Hepatocyte (in vitro differentiated cells): ENCODE measurements at regions not wholly inside any gene's neighbourhood (a gene's known extent, or its start where the extent isn't known, plus 50 kb on each side); places are given as distances from the start of the nearest gene placed in this dataset.

Experiments
- DNase-seq: peaks from one replicate; pipeline ENCODE4 v3.0.0-alpha.2; 2016; ENCODE audit warnings: low spot score
- H2AFZ ChIP-seq: fragments of 200-600 bp; sonication (generic); 2 replicates; pipeline ENCODE4 v1.6.0; 2016; ENCODE audit warnings: antibody characterized with exemption, mild to moderate bottlenecking
- H3K27ac ChIP-seq: fragments of 200-600 bp; sonication (generic); 2 replicates; pipeline ENCODE4 v1.5.1; 2016; ENCODE audit warnings: mild to moderate bottlenecking
- H3K27me3 ChIP-seq: fragments of 200-600 bp; sonication (generic); 2 replicates; pipeline ENCODE4 v1.6.1; 2016
- H3K36me3 ChIP-seq: fragments of 200-600 bp; sonication (generic); replicated peaks from 2 replicates; pipeline ENCODE4 v1.5.1; 2016; ENCODE audit warnings: low read depth; ENCODE audit not compliant: insufficient read depth
- H3K4me1 ChIP-seq: fragments of 200-600 bp; sonication (generic); 2 replicates; pipeline ENCODE4 v1.5.1; 2016; ENCODE audit warnings: mild to moderate bottlenecking, moderate library complexity; ENCODE audit not compliant: insufficient read depth
- H3K4me2 ChIP-seq: fragments of 200-600 bp; sonication (generic); 2 replicates; pipeline ENCODE4 v1.6.0; 2016
- H3K4me3 ChIP-seq: fragments of 200-600 bp; sonication (generic); 2 replicates; pipeline ENCODE4 v1.5.1; 2016; ENCODE audit warnings: mild to moderate bottlenecking
- H3K79me2 ChIP-seq: fragments of 200-600 bp; sonication (generic); 2 replicates; pipeline ENCODE4 v1.6.0; 2017; ENCODE audit warnings: mild to moderate bottlenecking
- H3K9me2 ChIP-seq: fragments of 200-600 bp; sonication (generic); replicated peaks from 2 replicates; pipeline ENCODE4 v1.6.0; 2017; ENCODE audit warnings: mild to moderate bottlenecking; ENCODE audit not compliant: insufficient read depth
- H3K9me3 ChIP-seq: fragments of 200-600 bp; sonication (generic); 2 replicates; pipeline ENCODE4 v1.5.1; 2016; ENCODE audit warnings: low read depth, mild to moderate bottlenecking
- H4K20me1 ChIP-seq: fragments of 200-600 bp; sonication (generic); 2 replicates; pipeline ENCODE4 v1.6.0; 2016; ENCODE audit warnings: mild to moderate bottlenecking; ENCODE audit not compliant: insufficient read depth, poor library complexity, severe bottlenecking
- CTCF ChIP-seq: fragments of 200-600 bp; sonication (generic); IDR thresholded peaks from 2 replicates; pipeline ENCODE4 v1.5.1; 2016; ENCODE audit warnings: antibody characterized with exemption, mild to moderate bottlenecking; ENCODE audit not compliant: poor library complexity
- EZH2 ChIP-seq: fragments of 200-600 bp; sonication (generic); IDR thresholded peaks from 2 replicates; pipeline ENCODE4 v1.6.1; 2016; ENCODE audit warnings: antibody characterized with exemption, mild to moderate bottlenecking, borderline replicate concordance
- EZH2phosphoT487 ChIP-seq: fragments of 200-600 bp; sonication (generic); IDR thresholded peaks from one replicate; pipeline ENCODE4 v1.6.1; 2018; ENCODE audit warnings: antibody characterized with exemption, mild to moderate bottlenecking, low read depth, moderate library complexity; ENCODE audit not compliant: unreplicated experiment, severe bottlenecking
- WGBS: methylation state at CpG from one replicate; pipeline ENCODE4 v1.1.6; 2016; ENCODE audit warnings: low lambda C conversion rate; ENCODE audit errors: missing lambda C conversion rate; 5-methylcytosine and 5-hydroxymethylcytosine counted together

- no peak overlapping the region for H3K4me3 ChIP-seq
- no peaks in the 10 kb centered on the region for H3K9me2 ChIP-seq
- TF ChIP-seq EZH2phosphoT487 = no peak
- TF ChIP-seq CTCF = no peak
- no peak for TF ChIP-seq EZH2
- H3K4me2 ChIP-seq = no peak overlapping the region
- no peak overlapping the region for H2AFZ ChIP-seq
- DNase-seq = no peak
- H3K9me3 ChIP-seq = no peaks in the 10 kb centered on the region
- no peaks in the 10 kb centered on the region for H3K36me3 ChIP-seq
- no peak overlapping the region for H3K27ac ChIP-seq
- H3K4me1 ChIP-seq = no peaks in the 10 kb centered on the region
- no peaks in the 10 kb centered on the region for H3K27me3 ChIP-seq
- H4K20me1 ChIP-seq = no peaks in the 10 kb centered on the region
- H3K79me2 ChIP-seq = no peaks in the 10 kb centered on the region
These were observed 411.1 kb upstream of the SPOCK3 start for GRCh38 chr4:167645358-167645757.

- no peak for DNase-seq
- Histone ChIP-seq H3K79me2 (no peaks in the 10 kb centered on the region), H3K27me3 (no peaks in the 10 kb centered on the region), H4K20me1 (no peaks in the 10 kb centered on the region), H3K4me1 (no peaks in the 10 kb centered on the region), H3K36me3 (no peaks in the 10 kb centered on the region), H3K27ac (no peak overlapping the region), H2AFZ (no peak overlapping the region), H3K4me2 (no peak overlapping the region), H3K9me2 (no peaks in the 10 kb centered on the region), H3K9me3 (no peaks in the 10 kb centered on the region), H3K4me3 (no peak overlapping the region)
- TF ChIP-seq EZH2phosphoT487 = no peak
- no peak for TF ChIP-seq CTCF
- TF ChIP-seq EZH2 = no peak
- 82% methylated on average over 4 of the region's 4 CpGs for WGBS
These were observed 418.0 kb upstream of the SPOCK3 start for GRCh38 chr4:167652267-167652666.

- H3K9me3 ChIP-seq = no peaks in the 10 kb centered on the region
- TF ChIP-seq EZH2phosphoT487 (no peak), CTCF (no peak), EZH2 (no peak)
- no peaks in the 10 kb centered on the region for H3K27me3 ChIP-seq
- no peaks in the 10 kb centered on the region for H3K79me2 ChIP-seq
- H2AFZ ChIP-seq = no peak overlapping the region
- H3K4me3 ChIP-seq = no peak overlapping the region
- no peak overlapping the region for H3K27ac ChIP-seq
- 75% methylated on average over 9 of the region's 9 CpGs for WGBS
- DNase-seq = no peak
- H3K4me2 ChIP-seq = no peak overlapping the region
- no peaks in the 10 kb centered on the region for H4K20me1 ChIP-seq
- no peaks in the 10 kb centered on the region for H3K4me1 ChIP-seq
- no peaks in the 10 kb centered on the region for H3K9me2 ChIP-seq
- H3K36me3 ChIP-seq = no peaks in the 10 kb centered on the region
These were observed 403.6 kb upstream of the ANXA10 start for GRCh38 chr4:167688660-167689142.

GRCh38 chr4:167702391-167702790 lies 389.9 kb upstream of the ANXA10 start:
- DNase-seq = no peak
- Histone ChIP-seq H4K20me1 (no peaks in the 10 kb centered on the region), H3K79me2 (no peaks in the 10 kb centered on the region), H3K27me3 (no peaks in the 10 kb centered on the region), H2AFZ (no peak overlapping the region), H3K36me3 (no peaks in the 10 kb centered on the region), H3K4me1 (no peaks in the 10 kb centered on the region), H3K4me2 (no peak overlapping the region), H3K4me3 (no peak overlapping the region), H3K9me2 (no peaks in the 10 kb centered on the region), H3K27ac (no peak overlapping the region), H3K9me3 (no peaks in the 10 kb centered on the region)
- no peak for TF ChIP-seq EZH2phosphoT487
- no peak for TF ChIP-seq CTCF
- TF ChIP-seq EZH2 = no peak
